Bronchial epithelial cell (primary cell): ENCODE measurements at regions not wholly inside any gene's neighbourhood (a gene's known extent, or its start where the extent isn't known, plus 50 kb on each side); places are given as distances from the start of the nearest gene placed in this dataset.

Source experiments
- DNase-seq: peaks from one replicate; pipeline ENCODE4 v3.0.0-alpha.2; 2010; ENCODE audit warnings: low read depth
- FAIRE-seq: peaks from 2 replicates; lab custom pipeline; 2011; peaks lifted over from hg19 to GRCh38; lab: Jason Lieb, UNC
- H3K27me3 ChIP-seq: 2 replicates; pipeline ENCODE4 v1.5.1; 2011; ENCODE audit warnings: low read length; ENCODE audit not compliant: control insufficient read depth, insufficient read depth
- H3K36me3 ChIP-seq: 2 replicates; pipeline ENCODE4 v1.5.1; 2011; ENCODE audit warnings: low read length; ENCODE audit not compliant: control insufficient read depth, insufficient read depth
- H3K4me3 ChIP-seq: 2 replicates; pipeline ENCODE4 v1.5.1; 2011; ENCODE audit warnings: mild to moderate bottlenecking, low read depth, low read length, control low read depth
- CTCF ChIP-seq: IDR thresholded peaks from 2 replicates; pipeline ENCODE4 v1.5.1; 2011; ENCODE audit warnings: mild to moderate bottlenecking, moderate library complexity, low read length, control low read depth, inconsistent platforms; ENCODE audit not compliant: insufficient read depth, severe bottlenecking

- no peaks in the 10 kb centered on the region for H3K36me3 ChIP-seq
- TF ChIP-seq CTCF: no peak
- no peaks in the 10 kb centered on the region for H3K27me3 ChIP-seq
- FAIRE-seq (no peak), DNase-seq (no peak)
- H3K4me3 ChIP-seq: no peak overlapping the region
Measured at GRCh38 chr11:69939551-69940245, 120.5 kb upstream of the FGF3 start.

GRCh38 chr11:69940246-69940610 is 121.0 kb upstream of the FGF3 start:
- no peaks in the 10 kb centered on the region for H3K27me3 ChIP-seq
- no peak for TF ChIP-seq CTCF
- no peak for FAIRE-seq

GRCh38 chr11:69941546-69942332 is 122.5 kb upstream of the FGF3 start:
- no peaks in the 10 kb centered on the region for H3K27me3 ChIP-seq
- no peak for DNase-seq
- H3K4me3 ChIP-seq: no peak overlapping the region
- no peak for TF ChIP-seq CTCF
- FAIRE-seq: no peak
- no peaks in the 10 kb centered on the region for H3K36me3 ChIP-seq

More at GRCh38 chr11:69940246-69940610, 121.0 kb upstream of the FGF3 start:
- DNase-seq: no peak
- Histone ChIP-seq H3K4me3 (no peak overlapping the region), H3K36me3 (no peaks in the 10 kb centered on the region)

- H3K4me3 ChIP-seq: no peak overlapping the region
- H3K27me3 ChIP-seq: no peaks in the 10 kb centered on the region
- H3K36me3 ChIP-seq: no peaks in the 10 kb centered on the region
- TF ChIP-seq CTCF: no peak
- no peak for FAIRE-seq
- no peak for DNase-seq
Measured at GRCh38 chr11:69942333-69942820, 123.2 kb upstream of the FGF3 start.

- no peaks in the 10 kb centered on the region for H3K36me3 ChIP-seq
- DNase-seq (no peak), FAIRE-seq (no peak)
- TF ChIP-seq CTCF: no peak
- no peak overlapping the region for H3K4me3 ChIP-seq
- no peaks in the 10 kb centered on the region for H3K27me3 ChIP-seq
Measured at GRCh38 chr11:69943066-69943465, 123.8 kb upstream of the FGF3 start.
